Hematopoietic multipotent progenitor cell treated with erythropoietin and hydrocortisone succinate and interleukin-3 and kit ligand, for 6 days (in vitro differentiated cells): ENCODE measurements at regions not wholly inside any gene's neighbourhood (a gene's known extent, or its start where the extent isn't known, plus 50 kb on each side); places are given as distances from the start of the nearest gene placed in this dataset.

Experiments
- DNase-seq: peaks from one replicate; pipeline ENCODE4 v3.0.0-alpha.2; 2015

GRCh38 chr18:72180689-72181088 is 363.5 kb downstream of the CBLN2 start:
- DNase-seq, result no peak

- DNase-seq, result no peak
Measured at GRCh38 chr18:72174972-72175649, 369.0 kb downstream of the CBLN2 start.

- DNase-seq, result no peak
Measured at GRCh38 chr18:72171596-72171995, 372.5 kb downstream of the CBLN2 start.

- DNase-seq, result no peak
Measured at GRCh38 chr18:72161691-72162090, 382.5 kb downstream of the CBLN2 start.

GRCh38 chr18:72160510-72161445 is 383.4 kb downstream of the CBLN2 start:
- no peak for DNase-seq

GRCh38 chr18:72155327-72155726 is 388.8 kb downstream of the CBLN2 start:
- DNase-seq, result no peak

- DNase-seq, result no peak
Measured at GRCh38 chr18:72154926-72155325, 389.2 kb downstream of the CBLN2 start.

GRCh38 chr18:72152935-72153334 is 391.2 kb downstream of the CBLN2 start:
- DNase-seq, result no peak

- no peak for DNase-seq
Measured at GRCh38 chr18:72147830-72148229, 396.3 kb downstream of the CBLN2 start.

- no peak for DNase-seq
Measured at GRCh38 chr18:72140007-72140406, 404.1 kb downstream of the CBLN2 start.

- DNase-seq, result peak; percentile 1
Measured at GRCh38 chr18:72128649-72129048, 415.5 kb downstream of the CBLN2 start.

GRCh38 chr18:72122103-72122502 is 422.0 kb downstream of the CBLN2 start:
- DNase-seq, result no peak

GRCh38 chr18:72119082-72119481 is 425.1 kb downstream of the CBLN2 start:
- no peak for DNase-seq

GRCh38 chr18:72114801-72115594 is 429.1 kb downstream of the CBLN2 start:
- no peak for DNase-seq

- no peak for DNase-seq
Measured at GRCh38 chr18:72107647-72108383, 436.3 kb downstream of the CBLN2 start.

GRCh38 chr18:72104851-72105250 is 439.3 kb downstream of the CBLN2 start:
- DNase-seq, result no peak

- no peak for DNase-seq
Measured at GRCh38 chr18:72102412-72102811, 441.7 kb downstream of the CBLN2 start.

GRCh38 chr18:72100465-72101004 is 443.6 kb downstream of the CBLN2 start:
- no peak for DNase-seq

GRCh38 chr18:72091369-72091768 is 452.8 kb downstream of the CBLN2 start:
- DNase-seq, result no peak

- DNase-seq, result no peak
Measured at GRCh38 chr18:72089432-72089831, 454.7 kb downstream of the CBLN2 start.

- peak; percentile 51 for DNase-seq
Measured at GRCh38 chr18:72086421-72086820, 457.7 kb downstream of the CBLN2 start.

- no peak for DNase-seq
Measured at GRCh38 chr18:72075040-72075439, 469.1 kb downstream of the CBLN2 start.
